GM21360 (cell line): ENCODE measurements at regions not wholly inside any gene's neighbourhood (a gene's known extent, or its start where the extent isn't known, plus 50 kb on each side); places are given as distances from the start of the nearest gene placed in this dataset.

Experiments
- ATAC-seq: cut with Tn5 transposase; IDR thresholded peaks from one replicate; pipeline ENCODE4 v1.9.1; 2021; ENCODE audit warnings: mild to moderate bottlenecking, moderate library complexity; ENCODE audit not compliant: unreplicated experiment

DNA sequence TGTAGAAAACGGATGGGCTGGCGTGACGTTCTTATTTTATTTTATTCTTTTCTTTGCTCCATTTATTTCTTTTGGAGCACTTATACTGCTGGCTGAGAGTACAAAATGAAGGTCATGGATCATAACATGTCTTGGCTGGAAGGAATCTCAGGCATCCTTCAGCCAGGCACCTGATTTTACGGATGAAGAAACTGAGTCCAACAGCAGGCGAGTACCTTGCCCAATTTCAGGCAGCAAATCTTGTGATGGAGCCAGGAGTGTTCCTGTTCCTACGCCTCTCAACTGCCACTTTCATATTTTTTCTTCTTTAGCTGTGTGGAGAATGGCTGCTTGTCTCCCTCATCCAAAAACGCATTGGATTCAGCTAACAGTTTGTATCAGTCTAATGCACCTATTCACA is 332.1 kb upstream of the IGFBP7 start:
- no peak for ATAC-seq

DNA sequence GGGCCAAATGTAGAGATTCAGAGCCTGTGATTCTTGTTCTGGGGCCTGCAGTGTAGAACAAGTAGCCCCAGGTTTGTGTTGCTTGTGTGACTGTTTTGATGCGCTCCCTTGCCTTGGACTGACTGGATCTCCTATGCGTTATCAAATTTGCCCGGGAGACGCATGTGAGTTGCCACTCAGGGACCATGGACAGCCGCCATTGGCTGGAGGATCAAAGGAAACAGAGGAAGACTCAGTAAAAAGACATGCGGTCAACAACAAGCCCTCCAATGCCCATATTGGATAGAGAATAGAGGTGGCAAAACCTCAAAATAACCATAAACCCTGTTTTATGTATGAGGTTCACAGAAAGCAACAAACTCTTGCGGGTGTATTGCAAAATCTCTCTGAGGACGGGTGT is 327.5 kb upstream of the IGFBP7 start:
- ATAC-seq: no peak

DNA sequence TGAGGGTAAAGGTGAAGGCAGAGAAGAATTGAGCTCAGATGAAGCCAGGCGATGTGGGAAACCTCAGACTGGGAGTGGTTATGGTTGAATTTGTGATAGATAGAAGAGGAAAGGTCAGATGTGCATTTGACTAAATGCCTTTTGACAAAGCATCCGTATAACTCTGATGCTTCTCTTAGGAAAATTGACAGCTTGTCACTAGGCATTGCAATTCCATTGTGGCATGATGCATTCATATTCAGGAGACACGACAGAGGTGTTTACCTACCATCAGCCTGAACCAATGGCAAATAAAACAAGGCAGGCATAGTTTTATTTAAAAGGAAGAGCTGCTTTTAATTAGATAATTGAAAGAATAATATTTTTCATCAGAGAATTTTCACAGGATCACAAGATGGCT is 325.1 kb upstream of the IGFBP7 start:
- ATAC-seq: no peak

DNA sequence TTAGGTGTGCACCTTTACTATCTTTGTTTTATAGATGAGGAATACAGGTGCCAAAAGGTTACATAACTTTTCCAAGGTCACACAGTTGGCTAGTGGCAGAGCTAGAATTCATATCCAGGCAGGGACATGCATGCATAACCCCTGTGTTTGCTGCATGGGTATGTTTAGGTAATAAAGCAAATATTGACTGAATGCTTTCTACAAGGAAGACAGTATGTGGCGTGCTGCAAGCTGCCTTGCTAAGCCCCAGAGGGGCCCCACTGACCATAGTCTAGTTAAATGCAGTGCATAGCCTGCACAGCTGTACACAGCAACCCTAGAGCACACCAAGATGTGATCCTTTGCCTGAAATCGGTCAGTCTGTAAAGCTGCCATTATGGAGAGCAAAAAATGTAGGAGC is 320.5 kb upstream of the IGFBP7 start:
- no peak for ATAC-seq

DNA sequence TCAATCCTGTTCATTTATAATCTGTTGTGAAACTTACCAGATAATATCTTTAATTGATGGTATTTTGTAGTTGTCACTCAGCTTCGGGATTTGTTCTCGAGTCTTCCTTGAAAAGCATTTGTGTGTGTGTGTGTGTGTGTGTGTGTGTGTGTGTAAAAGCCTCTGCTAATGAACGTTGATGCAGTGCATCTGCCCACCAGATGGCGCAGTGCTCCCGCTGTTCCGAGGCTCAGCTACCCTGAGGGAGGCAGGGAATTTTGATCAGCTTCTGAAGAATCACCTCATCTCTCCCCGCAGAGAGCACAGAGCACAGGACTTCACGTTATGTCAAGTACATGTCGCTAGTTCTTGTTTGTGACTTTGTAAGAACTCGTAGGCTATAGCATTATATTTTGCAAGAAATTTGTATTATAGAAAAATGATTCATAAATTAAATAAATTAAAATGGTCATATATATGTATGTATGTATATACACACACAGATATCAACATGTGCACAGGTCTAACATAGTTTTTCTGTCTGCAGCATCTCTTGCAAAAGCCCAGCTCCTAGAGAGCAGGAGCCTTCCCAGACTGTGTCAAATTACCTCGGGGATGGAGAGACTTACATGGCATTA is 316.7 kb upstream of the IGFBP7 start:
- ATAC-seq: peak; percentile 91

DNA sequence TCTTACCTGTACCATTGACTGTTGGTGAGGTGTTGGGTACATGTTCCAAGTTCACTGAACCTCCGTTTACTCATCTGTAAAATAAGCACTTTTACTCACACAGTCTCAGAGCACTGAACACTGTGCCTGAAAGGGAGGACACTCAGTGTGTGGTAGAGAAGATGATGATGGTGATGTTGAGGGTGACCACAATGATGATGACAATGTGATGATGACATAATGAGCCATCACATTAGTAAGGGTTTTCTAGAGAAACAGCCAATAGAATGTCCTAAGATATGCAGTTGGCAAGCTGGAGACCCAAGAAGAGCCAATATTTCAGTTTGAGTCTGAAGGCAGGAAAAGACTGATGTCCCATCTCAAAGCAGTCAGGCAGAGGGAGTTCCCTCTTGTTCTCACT is 315.4 kb upstream of the IGFBP7 start:
- no peak for ATAC-seq

DNA sequence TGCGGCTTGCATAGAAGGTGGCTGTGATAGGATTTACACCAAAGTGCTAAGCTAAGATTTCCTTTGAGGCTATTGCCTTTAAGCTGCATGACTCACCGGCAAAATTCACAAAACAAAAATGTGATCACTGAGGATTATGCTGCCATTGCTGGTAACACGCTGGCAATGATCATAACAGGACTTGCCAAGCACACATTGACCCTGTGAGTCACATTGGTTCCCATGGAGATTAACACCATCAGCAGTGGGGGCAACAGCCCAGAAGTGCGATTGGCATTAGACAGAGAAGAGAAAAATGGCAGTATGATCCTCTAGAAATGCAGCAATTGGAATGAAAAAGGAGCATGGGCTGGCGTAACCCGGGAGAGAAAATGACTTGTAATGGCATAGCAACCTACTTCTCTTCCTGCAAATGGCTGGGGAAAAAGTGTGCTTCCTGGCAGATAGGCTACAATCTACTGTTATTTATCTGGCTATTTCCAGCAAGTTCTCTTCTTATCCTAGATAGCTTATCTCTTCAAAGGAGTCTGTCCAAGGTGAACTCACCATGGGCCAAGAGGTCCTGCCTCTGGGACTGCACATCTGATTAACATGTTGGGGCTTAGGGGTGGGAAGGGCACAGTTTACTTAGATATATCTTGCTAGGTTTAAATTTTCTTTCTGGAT is 314.2 kb upstream of the IGFBP7 start:
- no peak for ATAC-seq

DNA sequence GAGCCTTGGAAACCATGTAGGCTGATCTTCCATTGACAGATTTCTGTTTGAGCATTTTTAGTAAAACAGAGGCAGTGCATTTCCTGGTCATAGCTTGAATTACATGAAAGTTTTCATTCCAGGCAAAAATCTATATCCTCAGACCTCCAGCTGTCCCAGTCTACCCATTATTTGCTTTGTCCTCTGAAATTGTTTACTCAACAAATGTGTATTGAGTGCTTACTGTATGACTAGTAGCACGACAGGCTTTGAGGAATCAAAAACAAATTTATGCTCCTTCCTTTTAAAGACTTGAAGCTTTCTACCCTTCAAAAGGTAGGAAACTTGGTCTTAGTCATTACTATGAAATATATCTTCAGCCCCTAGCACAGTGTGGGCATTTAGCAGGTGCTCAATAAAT is 307.9 kb upstream of the IGFBP7 start:
- no peak for ATAC-seq

DNA sequence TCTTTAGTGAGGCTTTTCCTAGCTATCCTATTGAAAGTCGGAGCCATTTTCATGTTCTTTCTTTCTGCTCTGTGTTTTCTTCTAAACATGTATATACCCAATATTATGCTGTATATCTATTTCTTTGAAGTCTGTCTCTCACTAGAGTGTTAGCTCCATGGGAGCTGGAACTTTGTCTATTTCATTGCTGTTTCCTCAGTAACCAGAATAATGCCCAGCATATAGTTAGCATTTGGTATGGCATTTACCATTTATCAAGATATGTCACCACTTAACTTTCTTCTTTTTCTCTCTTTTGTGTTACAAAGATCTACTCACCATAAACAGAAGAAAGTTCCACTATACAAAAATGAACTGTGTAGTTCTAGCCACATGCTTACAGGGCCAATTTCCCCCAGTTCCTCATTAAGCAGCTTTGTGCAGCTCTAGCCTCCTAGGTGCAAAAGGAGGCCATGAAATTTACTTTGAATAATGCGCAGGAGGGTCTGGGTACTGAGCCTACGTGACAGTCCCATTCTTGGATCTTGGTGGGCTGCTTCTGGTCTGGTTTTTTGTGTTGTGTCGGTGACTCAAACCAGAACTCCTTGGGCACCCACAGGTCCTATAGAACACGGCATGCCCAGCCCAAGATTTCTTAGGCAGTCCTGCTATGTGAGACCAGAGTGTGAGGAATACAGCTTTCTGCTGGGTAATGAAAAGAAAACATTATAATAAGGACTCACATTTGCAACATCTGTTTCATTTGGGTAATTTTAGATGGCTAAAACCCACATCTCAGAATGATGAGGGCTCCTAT is 302.3 kb upstream of the IGFBP7 start:
- ATAC-seq: no peak

DNA sequence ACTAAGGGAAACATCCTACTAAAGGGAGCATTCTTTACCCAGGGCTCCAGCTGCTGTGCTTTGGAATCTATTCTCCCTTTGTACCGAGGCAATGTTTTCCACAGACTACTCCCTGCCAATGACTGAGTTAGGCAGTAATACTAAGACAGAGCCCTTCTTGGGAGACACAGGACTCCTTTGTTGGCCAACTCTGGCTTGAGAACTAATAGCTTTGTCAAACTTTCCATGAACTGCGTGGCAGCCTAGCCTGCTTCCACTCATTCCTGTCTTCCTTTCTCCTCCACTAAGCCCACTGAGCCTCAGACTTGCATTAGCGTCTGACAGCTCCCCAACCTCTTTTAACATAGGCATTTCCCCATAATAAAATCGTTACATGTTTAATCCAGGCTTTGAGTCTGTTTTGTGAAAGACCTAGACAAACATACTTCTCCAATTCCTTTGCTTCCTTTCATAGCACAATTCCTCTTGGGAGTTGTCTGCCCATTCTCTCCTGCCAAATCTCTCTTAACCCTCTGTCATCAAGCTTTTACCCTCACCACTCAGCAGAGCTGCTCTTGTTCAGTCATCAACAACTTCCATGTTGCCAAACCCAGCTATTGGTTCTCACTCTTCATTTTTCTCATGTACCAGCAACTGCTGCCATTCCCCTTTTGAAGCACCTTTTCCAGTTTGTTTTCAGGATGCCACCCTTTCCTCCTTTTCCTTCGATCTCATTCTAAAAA is 300.3 kb upstream of the IGFBP7 start:
- no peak for ATAC-seq

DNA sequence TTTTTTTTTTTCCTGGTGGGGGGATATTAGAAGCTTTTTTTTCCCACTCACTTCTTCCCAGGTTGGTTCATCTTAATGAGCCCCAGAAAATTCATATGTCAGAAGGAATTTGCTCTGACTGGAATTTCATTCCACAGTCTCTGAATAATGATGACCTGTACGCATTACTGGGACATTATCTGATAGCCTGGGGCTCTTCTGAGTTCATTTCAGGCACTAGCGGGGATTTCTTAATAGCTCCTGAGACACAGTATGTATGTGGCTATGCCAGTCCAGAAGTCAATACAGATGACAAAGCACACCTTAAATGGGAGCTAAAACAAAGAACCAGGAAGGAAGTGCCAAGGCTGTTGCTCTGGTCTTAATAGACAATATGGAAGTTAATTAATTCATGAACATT is 295.2 kb upstream of the IGFBP7 start:
- no peak for ATAC-seq

DNA sequence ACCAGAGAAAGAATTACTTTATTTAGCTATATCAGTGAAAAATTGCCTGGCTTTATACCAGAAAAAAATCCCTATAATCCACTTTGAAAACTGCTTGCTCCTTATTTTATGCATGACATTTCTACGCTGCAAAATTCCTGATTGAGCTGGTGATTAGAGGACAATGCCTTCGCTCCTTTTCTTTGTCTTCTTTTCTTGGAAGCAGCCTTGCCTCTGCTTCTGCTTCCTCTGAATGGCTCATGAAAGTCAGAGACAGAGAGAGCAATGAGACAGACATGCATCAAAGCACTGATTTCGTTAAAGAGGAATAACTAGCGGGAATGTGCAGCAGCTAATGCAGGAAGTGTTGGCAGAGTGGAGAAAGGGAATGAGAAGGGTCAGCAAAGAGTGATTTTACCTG is 294.3 kb upstream of the IGFBP7 start:
- no peak for ATAC-seq

DNA sequence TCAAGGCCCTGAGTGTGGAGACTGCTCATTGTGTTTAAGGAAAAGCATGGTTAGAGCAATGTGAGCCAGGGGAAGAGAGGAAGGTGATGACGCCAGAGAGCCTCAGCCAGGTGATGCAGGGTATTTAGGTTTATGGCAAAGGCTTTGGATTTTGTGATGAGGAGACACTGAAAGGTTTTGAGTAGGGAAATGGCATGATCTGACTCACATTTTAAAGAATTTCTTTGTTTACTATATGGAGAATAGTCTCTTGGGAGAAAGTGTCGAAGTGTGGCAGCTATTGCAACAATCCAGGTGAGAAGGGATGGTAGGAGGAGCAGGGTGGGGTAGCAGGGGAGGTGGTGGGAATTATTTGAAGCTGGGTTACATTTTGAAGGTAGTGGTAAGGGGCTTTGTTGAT is 293.4 kb upstream of the IGFBP7 start:
- no peak for ATAC-seq

DNA sequence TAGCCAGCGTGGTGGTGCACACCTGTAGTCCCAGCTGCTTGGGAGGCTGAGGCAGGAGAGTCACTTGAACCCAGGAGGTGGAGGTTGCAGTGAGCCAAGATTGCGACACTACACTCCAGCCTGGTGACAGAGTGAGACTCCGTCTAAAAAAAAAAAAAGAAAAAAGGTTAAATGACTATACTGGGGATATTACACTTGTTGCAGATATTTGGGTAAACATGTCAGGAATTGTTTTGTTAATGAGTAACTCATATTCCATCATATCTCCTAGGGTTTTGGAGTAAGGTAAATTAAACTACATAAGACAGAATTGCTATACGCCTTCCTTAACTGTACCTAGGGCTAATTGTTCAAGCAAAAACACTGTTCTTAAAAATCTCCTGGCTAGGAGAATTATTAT is 291.4 kb upstream of the IGFBP7 start:
- ATAC-seq: no peak

DNA sequence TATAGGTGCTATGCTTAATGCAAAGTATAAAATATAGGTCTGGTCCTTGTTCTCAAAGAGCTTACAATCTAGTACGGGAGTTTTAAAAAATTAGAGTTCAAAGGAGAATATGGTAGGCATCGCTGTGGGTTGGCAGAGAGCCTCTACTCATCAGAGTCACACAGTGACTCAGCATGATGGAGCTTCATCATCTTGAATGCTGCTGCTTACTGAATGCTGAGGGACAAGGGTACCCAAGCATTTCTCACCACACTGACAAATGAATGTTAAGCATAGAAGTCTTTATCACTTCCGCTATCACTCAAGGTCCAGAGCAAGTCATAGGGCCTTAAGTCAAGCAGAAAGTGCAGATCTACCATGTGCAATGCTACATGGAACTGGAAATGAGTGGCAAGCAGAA is 268.6 kb upstream of the IGFBP7 start:
- ATAC-seq: no peak

DNA sequence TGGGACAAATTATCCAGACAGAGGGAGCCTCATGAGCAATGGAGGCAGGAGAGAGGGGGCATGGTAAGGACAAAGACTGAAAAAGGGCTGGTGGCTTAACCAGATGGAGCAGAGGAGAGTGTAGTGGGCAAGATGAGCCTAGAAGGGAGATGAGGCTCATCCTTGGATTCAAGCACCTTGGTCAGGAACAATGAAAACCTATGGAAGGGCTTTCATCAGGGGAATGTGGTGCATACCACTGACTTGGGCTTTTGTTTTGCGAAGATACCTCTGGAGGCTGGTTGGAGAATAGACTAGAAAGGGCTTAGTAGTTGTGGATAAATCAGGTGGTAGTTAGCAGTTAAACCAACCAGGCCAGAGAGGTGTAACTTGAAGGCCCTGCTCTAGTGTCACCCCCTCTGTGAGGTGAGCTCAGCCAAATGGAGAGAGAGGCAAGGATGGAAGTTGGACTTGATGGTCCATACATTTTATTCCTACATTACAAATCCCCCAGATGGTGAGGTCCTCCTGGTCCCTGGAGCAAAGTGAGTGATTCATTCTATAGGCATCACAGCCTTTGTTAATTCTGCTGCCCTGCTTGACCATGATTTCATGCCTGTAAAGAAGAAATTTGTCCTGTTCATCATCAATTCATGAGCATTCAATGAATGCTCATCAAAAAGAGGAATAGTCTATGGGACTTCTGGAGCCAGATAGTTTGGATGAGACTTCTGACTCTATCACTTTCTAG is 264.8 kb upstream of the IGFBP7 start:
- no peak for ATAC-seq

DNA sequence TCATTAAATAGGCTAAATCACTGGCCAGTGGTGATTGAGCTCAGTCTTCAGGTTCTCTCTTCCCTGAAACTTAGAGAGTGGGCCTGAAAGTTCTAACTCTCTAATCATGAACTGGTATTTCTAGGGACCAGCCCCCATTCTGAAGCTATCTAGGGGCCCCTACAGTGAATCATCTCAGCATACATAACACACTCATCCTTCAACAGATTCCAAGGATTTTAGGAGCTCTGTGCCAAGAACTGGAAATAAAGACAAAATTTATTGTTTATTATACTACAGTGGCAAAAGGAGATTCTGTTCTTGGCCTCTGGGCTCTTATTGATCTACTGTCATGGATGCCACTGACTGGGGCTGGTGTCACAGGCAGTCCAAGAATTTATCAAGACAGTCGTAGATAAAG is 263.8 kb upstream of the IGFBP7 start:
- no peak for ATAC-seq

DNA sequence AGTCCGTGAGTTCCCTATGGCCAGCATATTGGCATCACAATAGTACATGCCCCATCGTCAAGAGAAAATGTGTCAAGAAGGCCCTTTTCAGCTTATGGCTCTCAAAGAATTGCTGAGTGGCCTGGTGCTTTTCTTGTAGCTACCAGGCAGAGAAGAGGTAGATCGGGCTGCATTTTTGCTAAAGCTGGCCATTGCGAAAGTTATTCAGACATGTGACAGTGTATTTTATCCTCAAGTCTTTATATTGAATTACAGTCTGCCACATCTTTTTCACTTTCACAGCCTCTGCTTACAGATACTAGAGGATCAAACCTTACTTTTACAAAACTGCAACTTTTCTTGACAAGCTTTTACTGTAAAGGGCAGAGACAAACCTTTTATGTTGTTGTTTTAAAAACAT is 261.5 kb upstream of the IGFBP7 start:
- no peak for ATAC-seq

DNA sequence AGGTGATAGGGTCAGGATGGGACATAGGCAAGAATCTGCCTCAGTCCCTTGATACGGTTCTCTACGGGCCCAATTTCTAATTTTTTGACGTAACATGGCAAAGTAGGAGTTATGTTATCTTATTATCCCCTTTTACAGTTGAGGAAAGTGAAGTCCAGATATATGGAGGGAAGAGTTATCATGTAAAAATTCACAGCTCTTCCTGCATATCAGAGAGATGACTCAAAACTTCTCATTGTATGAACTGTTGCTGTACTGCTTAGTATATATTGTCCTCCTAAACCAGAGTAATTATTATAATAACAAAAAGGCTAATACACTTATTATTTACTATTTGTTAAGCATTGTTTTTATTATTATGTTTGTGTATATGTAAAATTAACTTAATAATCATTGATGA is 260.5 kb upstream of the IGFBP7 start:
- ATAC-seq: no peak

DNA sequence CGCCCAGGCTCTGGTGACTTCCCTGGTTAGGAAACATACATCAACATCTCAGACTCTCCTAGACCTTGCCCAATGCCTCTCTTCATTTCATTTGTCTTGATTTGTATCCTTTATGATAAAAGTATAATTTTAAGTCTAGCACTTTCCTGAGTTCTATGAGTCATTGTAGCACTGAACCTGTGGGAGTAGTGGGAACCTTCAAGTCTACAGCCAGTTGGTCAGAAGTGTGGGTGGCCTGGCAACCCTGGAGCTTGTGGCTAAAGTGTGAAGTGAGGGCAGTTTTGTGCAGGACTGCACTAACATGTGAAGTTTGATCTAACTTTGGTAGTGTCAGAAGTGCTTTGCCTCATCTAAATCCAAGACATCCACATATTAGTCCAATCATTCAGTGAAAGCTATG is 259.3 kb upstream of the IGFBP7 start:
- no peak for ATAC-seq

DNA sequence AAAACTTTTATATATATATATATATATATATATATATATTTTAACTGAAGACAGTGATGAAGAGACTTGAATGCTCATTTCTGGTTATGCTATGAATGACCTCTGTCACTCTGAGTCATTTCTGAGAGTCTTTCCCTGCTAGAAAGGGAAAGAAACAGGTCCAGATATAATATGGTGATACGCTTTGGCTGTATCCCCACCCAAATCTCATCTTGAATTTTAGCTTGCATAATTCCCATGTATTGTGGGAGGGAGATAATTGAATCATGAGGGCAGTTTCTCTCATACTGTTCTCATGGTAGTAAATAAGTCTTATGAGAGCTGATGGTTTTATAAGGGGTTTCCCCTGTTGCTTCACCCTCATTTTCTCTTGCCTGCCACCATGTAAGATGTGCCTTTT is 254.1 kb upstream of the IGFBP7 start:
- ATAC-seq: no peak
